ENCODE measurements at regions not wholly inside any gene's neighbourhood (a gene's known extent, or its start where the extent isn't known, plus 50 kb on each side); places are given as distances from the start of the nearest gene placed in this dataset.

- H3K4me3 Mint-ChIP-seq: no peak overlapping the region
- no peaks in the 10 kb centered on the region for H3K36me3 Mint-ChIP-seq
- H3K36me3 ChIP-seq (ENCODE audit: control insufficient read depth, insufficient read depth, low read length): no peaks in the 10 kb centered on the region
- no peak overlapping the region for H3K4me3 ChIP-seq (ENCODE audit: low read length)
- no peaks in the 10 kb centered on the region for H3K27me3 ChIP-seq (ENCODE audit: control insufficient read depth, insufficient read depth, low read length)
- TF ChIP-seq, protein P1, sequence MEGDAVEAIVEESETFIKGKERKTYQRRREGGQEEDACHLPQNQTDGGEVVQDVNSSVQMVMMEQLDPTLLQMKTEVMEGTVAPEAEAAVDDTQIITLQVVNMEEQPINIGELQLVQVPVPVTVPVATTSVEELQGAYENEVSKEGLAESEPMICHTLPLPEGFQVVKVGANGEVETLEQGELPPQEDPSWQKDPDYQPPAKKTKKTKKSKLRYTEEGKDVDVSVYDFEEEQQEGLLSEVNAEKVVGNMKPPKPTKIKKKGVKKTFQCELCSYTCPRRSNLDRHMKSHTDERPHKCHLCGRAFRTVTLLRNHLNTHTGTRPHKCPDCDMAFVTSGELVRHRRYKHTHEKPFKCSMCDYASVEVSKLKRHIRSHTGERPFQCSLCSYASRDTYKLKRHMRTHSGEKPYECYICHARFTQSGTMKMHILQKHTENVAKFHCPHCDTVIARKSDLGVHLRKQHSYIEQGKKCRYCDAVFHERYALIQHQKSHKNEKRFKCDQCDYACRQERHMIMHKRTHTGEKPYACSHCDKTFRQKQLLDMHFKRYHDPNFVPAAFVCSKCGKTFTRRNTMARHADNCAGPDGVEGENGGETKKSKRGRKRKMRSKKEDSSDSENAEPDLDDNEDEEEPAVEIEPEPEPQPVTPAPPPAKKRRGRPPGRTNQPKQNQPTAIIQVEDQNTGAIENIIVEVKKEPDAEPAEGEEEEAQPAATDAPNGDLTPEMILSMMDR (IDR thresholded peaks at IDR 0.05): no peak
- H3K27ac ChIP-seq (ENCODE audit: low read length): no peak overlapping the region
- no peak for ATAC-seq
- H3K9me3 ChIP-seq (ENCODE audit: control insufficient read depth, insufficient read depth, low read length): no peaks in the 10 kb centered on the region
- no peaks in the 10 kb centered on the region for H3K9me3 Mint-ChIP-seq
- 94% methylated on average over 5 of the region's 5 CpGs for WGBS (ENCODE audit: insufficient coverage)
- intact Hi-C loops (cut with micrococcal nuclease): no loop called here
- peaks cover 5 to 18% of the 10 kb centered on the region in 2 donors for H3K27me3 Mint-ChIP-seq (ENCODE audit: low read depth in 2 of 2)
- DNase-seq: no peak
- no peaks in the 10 kb centered on the region for H3K4me1 Mint-ChIP-seq
- H3K4me1 ChIP-seq (ENCODE audit: control insufficient read depth, insufficient read depth, low read length): no peaks in the 10 kb centered on the region
- H3K27ac Mint-ChIP-seq: no peak overlapping the region
Observed at GRCh38 chr10:10727812-10728211, 289.9 kb upstream of the CELF2 start.

DNA sequence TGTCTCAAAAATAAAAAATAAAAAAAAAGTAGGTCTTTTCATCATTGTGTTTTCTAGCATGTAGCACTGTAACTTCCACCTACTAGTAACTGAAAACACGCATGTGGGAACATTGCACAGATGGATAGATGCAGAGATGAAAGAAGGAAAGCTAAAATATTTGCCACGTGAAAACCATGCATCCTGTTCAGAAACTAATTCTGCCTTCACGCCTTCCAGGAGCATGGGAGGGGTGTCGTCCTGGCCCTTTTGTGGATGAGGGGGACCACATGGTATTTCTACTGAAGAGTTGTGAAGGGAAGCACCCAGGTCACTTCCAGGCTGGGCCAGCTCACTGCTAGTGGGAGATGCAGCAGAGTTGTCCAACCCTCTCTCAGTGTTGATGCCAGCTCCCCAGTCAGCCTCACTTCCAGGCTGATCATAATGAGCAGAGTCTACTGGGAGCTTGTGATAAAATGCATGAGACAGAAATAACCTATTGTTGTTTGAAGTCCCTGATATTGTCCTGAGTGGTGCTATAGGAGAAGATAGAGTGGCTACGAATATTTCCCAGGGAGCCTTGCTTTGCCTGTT, 287.1 kb upstream of the CELF2 start:
- ATAC-seq: no peak
- Mint-ChIP-seq H3K27me3 (ENCODE audit: low read depth in 2 of 2) (peaks cover 2 to 12% of the 10 kb centered on the region in 2 donors), H3K36me3 (no peaks in the 10 kb centered on the region)

GRCh38 chr10:10731366-10731765, 286.3 kb upstream of the CELF2 start:
- TF ChIP-seq, protein P1 (IDR thresholded peaks at IDR 0.05): no peak
- ATAC-seq (no peak), DNase-seq (no peak)
- no peaks in the 10 kb centered on the region for H3K36me3 Mint-ChIP-seq
- WGBS (ENCODE audit: insufficient coverage): 63% methylated on average over 1 of the region's 2 CpGs
- no peaks in the 10 kb centered on the region for H3K36me3 ChIP-seq (ENCODE audit: control insufficient read depth, insufficient read depth, low read length)
- H3K4me1 ChIP-seq (ENCODE audit: control insufficient read depth, insufficient read depth, low read length): no peaks in the 10 kb centered on the region
- H3K27ac ChIP-seq (ENCODE audit: low read length): no peak overlapping the region
- H3K4me3 ChIP-seq (ENCODE audit: low read length): no peak overlapping the region
- H3K9me3 Mint-ChIP-seq: no peaks in the 10 kb centered on the region
- H3K27ac Mint-ChIP-seq: no peak overlapping the region
- no peaks in the 10 kb centered on the region for H3K9me3 ChIP-seq (ENCODE audit: control insufficient read depth, insufficient read depth, low read length)
- no peak overlapping the region for H3K4me3 Mint-ChIP-seq
- H3K27me3 ChIP-seq (ENCODE audit: control insufficient read depth, insufficient read depth, low read length): no peaks in the 10 kb centered on the region
- peaks cover 4 to 9% of the 10 kb centered on the region in 2 donors for H3K27me3 Mint-ChIP-seq (ENCODE audit: low read depth in 2 of 2)
- H3K4me1 Mint-ChIP-seq: no peaks in the 10 kb centered on the region
- intact Hi-C loops (cut with micrococcal nuclease): no loop called here

More for the DNA sequence above, 287.1 kb upstream of the CELF2 start:
- intact Hi-C loops (cut with micrococcal nuclease): no loop called here
- DNase-seq: no peak
- Histone ChIP-seq H3K36me3 (ENCODE audit: control insufficient read depth, insufficient read depth, low read length) (no peaks in the 10 kb centered on the region), H3K27ac (ENCODE audit: low read length) (no peak overlapping the region), H3K9me3 (ENCODE audit: control insufficient read depth, insufficient read depth, low read length) (no peaks in the 10 kb centered on the region), H3K4me3 (ENCODE audit: low read length) (no peak overlapping the region), H3K4me1 (ENCODE audit: control insufficient read depth, insufficient read depth, low read length) (no peaks in the 10 kb centered on the region), H3K27me3 (ENCODE audit: control insufficient read depth, insufficient read depth, low read length) (no peaks in the 10 kb centered on the region)
- H3K27ac Mint-ChIP-seq: no peak overlapping the region
- H3K4me3 Mint-ChIP-seq: no peak overlapping the region
- no peaks in the 10 kb centered on the region for H3K4me1 Mint-ChIP-seq
- no peaks in the 10 kb centered on the region for H3K9me3 Mint-ChIP-seq
- TF ChIP-seq, protein P1 (IDR thresholded peaks at IDR 0.05): no peak
- WGBS (ENCODE audit: insufficient coverage): 85% methylated on average over 3 of the region's 5 CpGs
